ENCODE measurements at regions not wholly inside any gene's neighbourhood (a gene's known extent, or its start where the extent isn't known, plus 50 kb on each side); places are given as distances from the start of the nearest gene placed in this dataset.

DNA sequence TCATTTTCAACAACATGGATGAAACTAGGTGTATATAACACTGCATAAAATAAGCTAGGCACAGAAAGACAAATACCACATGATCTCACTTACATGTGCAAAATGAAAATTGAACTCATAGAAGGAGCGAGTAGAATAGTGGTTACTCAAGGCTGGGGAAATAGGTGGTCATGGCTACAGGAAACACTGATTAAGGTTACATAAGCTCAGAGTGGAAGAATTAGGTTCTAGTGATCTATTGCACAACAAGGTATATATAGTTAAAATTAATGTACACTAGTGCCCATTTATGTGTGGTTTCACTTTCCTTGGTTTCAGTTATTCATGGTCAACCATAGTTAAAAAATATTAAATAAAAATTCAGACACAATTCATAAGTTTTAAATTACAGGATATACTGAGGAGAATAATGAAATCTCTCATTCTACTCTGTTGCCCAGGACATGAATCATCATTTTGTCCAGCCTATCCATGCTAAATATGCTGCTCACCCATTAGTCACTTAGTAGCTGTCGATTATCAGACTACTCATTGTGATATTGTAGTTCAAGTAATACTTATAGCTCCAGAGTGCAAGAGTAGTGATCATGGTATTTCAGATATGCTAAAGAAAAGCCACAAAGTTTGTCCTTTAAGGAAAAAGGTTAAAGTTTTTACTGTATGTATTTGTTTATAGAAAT is 1530.9 kb upstream of the LRRTM1 start:
- DNase-seq, result no peak

DNA sequence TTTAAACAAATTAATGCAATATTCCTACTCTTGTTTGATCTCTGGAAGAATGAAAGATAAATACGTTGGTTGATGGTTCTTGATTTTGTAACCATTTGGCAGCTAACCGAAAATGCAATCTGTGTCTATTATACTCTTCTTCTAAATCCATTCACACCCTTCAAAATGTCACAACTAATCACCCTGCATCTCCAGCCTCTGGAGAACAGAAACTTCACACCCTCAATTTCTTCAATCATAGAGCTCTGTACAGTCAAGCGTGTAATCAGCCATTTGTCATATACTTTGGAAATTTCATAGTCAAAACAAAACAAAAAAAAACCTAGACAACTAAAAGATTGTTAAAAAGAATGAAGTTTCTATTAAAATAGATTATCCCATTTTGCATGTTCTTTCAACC is 1482.3 kb upstream of the LRRTM1 start:
- DNase-seq, result no peak

DNA sequence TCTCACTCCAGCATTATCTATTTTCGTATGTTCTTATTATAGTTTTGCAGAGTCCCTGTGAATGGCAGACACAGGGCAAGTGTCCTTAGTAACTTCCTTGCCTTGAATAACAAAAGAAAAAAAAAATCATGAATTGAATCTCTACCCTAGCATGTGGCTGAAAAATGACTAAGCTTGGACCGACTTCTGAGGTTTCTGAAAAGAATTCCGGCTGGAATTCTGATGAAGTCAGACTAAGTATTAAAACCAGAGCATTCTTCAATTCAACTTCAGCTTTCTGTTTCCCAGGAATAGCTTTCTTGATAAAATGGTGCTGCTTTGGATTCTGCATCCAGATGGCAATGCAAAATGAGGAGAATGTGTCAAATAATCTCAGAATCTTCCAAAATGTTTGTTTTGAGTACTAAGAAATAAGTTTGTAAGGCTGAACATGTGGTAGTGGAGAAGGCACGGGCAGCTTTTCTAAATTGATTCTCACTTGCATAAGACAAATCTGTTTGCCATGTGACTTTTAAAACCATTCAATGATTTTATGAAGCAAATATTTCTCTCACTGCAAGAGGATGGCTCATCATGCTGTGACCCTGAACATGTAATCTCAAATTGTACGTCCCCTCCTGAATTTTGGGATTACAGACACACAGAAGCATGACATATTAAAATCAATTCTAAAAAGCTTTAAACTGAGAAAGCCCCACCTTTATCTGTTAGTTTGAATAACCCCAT is 1462.8 kb upstream of the LRRTM1 start:
- DNase-seq, result no peak

DNA sequence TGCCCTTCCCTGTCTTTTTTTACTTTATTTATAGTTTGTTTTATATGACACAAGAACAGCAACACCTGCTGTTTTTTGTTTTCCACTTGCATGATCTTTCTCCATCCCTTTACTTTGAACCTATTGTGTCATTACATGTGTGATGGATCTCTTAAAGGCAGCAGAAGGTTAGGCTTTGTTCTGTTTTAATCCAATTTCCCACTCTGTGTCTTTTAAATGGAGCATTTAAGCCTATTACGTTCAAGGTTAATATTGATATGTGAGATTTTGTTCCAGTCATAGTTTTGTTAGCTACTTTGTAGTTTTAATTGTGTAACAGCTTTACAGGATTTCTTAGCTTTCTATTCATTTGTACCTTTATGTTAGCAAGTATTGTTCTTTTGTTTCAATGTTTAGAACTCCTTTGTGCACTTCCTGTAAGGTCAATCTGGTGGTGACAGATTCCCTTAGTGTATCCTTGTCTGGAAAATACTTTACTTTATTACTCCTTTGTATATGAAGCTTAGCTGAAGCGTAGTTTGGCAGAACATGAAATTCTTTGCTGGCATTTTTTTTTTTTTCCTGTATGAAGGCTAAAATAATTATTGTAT is 1443.0 kb upstream of the LRRTM1 start:
- no peak for DNase-seq

DNA sequence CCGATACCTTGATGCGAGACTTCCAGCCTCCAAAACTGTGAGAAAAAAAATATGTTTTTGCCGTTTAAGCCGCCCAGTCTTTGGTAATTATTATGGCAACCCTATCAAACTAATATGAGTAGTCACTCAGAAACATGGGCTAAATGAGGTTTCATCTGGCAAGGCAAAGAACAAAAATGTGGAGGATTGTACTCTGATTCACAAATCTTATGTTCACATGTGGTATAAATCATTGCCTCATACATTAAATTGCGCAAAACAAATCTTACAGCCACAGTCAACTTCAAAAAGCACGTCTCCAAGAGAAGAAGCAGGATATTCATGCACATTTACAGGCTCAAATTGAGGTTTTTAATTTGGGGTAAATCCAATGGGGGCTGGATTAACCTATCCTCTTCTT is 1435.4 kb upstream of the LRRTM1 start:
- no peak for DNase-seq

DNA sequence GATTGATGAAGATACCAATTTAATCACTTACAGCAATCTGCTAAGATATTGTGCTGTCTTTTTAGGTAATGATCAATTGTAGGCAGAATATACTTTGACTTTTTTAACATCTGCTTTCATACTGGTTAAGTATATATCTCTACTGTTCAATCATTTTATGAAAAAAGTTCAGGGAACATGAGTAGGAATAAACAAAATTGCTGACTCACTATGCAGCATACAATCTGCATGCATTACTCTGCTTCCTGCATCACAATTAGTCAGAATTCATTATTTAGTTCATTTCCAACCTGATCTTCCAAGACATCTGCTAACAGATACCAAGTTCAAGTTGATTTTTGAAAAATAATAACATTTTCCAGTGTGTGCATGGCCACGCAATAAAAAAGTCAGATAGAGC is 1430.4 kb upstream of the LRRTM1 start:
- DNase-seq, result no peak

DNA sequence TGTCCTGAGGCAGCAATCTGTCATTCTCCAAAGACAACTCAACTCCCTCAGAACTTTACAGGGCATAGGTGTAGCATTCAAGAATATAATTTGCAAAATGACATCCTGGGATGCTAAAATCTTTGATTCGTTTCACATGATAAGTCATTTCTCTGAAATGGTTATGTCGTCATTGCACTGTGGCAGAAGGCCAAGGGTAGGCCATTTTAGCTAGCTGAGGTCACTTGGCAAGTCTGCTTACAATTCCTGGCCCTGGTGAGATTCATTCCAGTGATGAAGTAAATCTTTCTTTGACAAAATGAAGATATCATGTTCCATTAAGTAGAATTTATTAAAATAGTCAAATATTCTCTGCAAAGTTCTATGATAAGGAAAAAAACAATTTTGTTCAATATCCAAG is 1410.3 kb upstream of the LRRTM1 start:
- no peak for DNase-seq

DNA sequence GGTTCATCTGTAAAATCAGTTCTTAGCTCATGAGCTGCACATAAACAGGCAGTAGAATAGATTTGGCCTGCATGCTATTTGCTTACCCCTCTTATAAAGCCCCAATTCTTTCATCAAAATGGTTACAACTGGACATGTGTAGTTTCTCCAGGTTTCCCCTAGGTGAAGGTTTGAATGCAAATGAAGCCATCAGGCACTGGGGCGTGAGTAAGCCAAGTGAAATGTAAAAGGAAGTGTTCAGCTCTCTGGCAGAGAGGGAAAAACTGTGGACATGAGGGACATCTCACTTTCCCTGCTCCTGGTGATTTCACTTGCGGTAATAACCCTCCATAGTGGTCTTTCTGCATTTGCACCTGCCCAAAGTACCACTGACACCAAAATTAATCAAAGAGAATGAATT is 1402.3 kb upstream of the LRRTM1 start:
- DNase-seq, result no peak

DNA sequence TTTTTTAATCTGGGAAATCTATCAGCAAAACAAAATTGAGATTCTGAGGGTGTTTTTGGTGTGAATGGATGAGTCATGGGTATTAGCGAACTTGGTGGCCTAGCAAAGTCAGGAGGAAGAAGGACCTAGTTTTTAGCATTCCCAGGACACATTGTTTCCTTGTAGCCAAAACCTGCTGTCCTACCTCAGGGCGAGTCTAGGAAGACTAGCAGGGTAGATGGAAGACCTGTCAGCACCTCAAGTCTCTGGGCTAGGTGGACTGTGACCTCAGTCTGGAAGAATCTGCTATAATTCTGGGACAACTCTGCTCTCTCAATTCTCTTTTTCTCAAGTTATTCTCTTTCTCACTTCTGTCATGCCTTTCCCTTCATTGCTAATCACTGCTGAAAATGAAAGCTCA is 1399.3 kb upstream of the LRRTM1 start:
- DNase-seq, result no peak

DNA sequence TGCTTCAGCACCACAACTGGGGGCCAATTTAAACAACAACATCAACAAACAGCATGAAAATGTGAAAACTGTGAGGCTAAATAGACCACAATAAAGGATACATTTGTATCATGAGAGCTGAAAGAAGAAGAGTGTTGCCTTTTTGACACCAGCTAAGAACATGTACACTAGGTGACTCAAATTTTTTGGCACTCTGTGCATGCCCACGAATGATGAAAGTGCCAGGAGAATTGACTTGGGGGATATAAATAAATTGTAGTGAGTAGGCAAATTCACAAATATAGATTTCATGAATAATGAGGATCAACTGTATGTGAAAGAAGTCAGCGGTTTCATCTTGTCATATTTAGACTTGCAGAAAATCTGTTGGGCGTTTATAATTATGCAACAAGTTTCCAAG is 1388.0 kb upstream of the LRRTM1 start:
- DNase-seq, result no peak

DNA sequence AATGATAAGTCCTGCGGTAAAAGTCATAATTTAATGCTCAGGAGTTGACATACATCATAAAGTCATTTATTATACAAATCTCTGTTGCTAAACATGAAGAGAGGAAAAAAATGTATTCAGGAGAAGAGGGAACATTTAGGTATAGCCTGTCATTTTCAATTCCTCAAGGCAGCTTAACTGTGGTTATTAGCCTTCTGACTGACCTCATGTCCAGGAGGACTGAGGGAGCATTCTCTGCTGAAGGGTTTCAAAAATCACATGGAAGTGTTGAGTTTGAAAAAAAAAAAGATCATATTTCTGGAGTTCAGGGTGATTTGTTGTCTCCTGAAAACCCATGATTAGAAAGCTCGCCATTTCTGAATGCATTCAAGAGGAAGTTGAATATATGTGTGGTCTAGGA is 1371.1 kb upstream of the LRRTM1 start:
- no peak for DNase-seq

DNA sequence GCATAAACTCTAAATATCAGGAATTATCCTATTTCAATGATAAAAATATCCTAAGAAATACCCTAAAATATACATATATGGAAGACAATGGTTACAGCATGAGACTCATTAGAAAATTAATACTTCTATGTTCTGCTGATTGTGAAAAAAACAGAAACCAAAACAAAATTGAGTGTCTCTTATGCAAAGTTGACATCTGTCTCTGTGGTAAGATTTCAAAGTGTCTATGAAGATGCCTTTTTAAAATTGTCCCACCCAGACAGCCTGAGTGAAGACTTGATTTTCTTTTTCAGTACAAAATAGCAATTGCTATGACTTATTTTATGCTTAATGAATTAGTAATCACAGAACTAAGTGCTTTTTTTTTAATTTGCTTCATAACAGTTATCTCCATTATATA is 1368.4 kb upstream of the LRRTM1 start:
- no peak for DNase-seq

DNA sequence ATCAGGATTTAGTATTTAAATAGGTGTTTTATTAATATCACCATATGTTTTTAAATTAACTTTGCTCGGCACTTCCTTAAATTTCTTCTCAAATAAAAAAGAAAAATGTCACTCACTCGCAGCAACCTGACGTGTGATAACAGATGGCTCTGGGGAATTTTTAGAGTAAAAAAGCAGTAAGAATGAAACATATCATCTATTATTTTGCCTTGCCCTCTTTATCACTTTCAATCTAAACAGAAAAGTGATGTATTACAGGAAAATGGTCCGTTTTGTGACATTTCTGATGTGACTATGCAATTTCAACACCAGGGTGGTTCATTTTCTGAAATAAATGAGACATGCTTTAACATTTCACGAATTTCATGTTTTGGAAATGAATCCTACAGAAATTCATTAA is 1368.0 kb upstream of the LRRTM1 start:
- no peak for DNase-seq

DNA sequence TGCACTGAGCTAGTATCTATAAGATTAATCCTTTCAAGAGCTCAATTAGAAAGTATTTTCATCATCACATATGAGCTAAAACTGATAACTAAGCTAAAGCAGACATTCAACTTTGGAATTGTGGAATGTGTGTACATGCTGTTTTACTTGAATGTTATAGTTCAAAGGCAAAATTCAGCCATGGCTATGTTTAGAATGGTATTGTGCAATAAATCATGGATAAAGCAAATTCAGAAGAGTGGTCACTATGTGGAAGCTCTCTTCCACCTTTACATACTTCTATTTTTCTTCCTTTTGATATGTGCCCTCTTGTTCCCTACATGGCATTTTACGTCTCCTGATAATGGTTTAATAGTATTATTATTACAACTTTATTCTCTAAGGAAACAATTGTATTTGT is 1366.3 kb upstream of the LRRTM1 start:
- no peak for DNase-seq

DNA sequence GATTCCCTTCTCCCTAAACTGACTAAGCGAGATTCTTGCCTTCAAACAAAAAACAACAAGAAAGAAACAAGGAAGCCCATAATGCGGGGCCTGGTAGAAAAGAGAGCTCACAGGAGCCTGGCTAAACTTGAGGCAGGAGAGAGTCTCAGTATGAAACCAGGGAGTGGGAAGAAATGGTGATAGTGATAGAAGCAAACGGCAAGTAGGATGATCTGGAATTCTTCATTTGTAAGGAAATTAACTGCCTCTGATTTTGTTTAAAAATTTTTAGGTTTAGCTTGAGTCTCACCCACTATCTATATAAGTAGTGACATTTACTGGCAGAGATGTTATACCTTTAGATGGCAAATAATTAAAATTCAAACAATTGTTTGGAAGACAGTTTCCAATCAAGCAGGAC is 1356.5 kb upstream of the LRRTM1 start:
- DNase-seq, result no peak

DNA sequence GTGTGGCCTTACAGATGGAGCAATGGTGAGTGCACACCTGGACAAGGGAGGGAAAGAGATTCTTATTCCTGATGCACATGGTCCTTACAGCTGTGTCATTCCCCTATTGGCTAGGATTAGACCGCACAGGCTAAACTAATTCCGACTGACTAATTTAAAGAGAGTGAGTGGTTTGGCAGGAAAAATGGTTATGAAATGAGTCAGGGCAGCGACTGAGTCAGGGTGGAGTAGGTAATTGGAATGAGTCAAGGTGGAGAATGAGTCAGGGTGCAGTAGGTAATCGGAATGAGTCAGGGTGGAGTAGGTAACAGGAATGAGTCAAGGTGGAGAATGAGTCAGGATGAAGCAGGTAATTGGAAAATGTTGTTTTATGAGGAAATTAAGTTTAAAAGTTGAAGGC is 1353.7 kb upstream of the LRRTM1 start:
- DNase-seq, result no peak

DNA sequence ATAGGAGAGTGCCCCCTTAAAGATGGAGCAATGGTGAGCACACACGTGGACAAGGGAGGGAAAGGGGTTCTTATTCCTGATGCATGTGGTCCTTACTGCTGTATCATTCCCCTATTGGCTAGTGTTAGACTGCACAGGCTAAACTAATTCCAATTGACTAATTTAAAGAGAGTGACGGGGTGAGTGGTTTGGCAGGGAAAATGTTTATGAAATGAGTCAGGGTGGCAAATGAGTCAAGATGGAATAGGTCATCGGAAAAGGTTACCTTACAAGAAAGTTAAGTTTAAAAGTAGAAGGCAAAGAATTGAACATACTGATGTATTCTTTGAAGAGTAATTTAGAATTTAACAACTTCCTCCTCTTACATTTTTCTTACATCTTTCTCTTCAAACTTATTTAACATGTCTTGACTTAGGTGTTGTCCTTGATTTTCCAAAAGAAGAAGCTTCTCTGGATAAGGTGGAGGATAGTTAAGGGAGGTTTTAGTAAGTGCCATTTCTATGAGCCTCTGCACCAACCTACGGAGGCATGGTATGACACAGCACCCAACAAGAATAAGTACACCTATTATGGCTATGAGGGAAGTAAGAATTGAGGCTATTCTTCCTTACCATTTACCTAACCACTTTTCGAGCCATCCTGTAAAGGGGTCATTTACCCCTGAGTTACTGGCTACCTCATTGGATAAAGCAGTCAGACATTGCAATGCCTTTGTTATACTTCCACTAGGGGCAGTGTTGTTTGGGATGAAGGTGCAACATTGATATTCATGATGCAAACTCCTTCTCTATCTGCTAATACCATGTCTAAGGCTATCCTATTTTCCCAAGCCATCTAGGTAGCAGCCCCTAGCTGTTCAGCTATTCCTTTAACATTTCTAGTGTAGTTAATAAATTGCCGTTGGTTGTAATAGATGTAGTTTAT is 1345.8 kb upstream of the LRRTM1 start:
- DNase-seq, result no peak

DNA sequence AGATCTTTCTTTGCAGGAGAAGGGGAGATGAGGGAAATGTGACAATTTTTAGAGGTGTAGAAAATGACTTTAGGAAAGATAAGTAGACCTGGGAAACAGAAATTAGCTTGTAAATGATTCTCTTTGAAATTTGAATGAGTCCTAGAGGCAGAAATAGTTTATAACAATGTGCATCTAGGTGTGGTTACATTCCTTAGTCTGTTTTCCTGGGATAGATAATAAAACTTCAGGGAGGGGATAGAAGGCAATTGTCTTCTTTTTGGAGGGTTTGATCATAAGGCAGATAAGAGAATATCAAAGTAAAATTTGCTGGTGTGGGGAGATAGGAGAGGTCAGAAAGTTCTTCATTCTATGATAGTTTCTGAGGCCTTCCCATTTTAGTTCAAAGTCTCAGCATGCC is 1344.3 kb upstream of the LRRTM1 start:
- no peak for DNase-seq

DNA sequence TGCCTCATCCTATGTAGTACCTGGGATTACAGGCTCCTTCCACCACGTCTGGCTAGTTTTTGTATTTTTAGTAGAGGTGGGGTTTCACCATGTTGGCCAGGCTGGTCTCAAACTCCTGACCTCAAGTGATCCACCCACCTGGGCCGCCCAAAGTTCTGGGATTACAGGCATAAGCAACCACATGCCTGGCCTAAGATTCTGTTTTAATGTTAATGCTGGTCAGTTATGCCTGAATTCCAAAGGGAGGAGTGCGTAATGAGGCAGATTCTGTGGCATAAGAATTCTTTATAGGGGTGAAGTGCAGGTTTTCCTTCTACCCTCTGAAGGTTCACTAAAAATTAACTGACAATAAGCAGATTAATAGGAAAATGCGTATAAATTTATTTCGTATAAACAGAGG is 1343.8 kb upstream of the LRRTM1 start:
- no peak for DNase-seq

DNA sequence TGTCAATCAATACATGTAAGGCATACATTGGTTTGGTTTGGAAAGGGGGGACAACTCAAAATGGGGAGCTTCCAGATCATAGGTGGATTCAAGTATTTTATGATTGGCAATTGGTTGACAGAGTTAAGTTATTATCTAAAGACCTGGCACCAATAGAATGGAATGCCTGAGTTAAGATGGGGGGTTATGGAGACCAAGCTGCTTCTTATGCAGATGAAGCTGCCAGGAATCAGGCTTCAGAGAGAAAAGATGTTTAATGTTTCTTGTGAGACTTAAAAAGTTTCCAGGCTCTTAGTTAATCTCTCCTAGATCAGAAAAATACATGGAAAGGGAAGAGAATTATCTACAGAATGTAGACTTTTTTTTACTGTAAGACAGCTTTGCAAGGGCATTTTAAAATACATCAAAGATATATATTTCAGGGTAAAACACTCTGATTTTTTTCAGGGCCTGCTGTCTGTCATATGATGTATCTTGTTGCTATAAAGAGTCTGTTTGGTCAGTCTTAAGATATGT is 1343.2 kb upstream of the LRRTM1 start:
- no peak for DNase-seq

DNA sequence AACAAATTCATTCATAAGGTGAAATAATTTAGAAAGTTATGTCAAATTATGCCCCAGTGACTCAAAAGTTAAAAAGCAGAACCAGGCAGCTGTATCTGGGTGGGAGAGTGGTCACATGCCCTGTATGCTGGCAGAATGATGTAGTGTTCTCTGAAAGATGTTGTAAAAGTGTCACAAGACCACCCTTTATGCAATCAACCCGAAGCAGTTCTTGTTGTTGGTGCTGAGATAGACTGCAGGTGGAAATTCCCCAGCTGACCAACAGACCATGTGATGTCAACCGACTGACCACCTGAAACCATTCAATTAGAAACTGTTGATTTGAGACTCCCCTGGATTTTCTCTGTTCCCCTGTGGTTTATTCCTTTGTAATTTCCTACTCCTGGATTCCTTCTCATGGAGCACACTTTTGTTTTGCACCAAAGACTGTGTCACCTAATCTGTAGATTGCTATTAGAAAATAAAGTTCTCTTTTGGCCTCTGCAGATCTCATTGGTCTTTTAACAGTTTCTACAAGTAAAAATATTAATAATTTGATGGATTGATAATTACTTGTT is 1341.3 kb upstream of the LRRTM1 start:
- DNase-seq, result no peak

Measured in amygdala (tissue), 56 donors.